GM10248 (cell line): ENCODE measurements at regions not wholly inside any gene's neighbourhood (a gene's known extent, or its start where the extent isn't known, plus 50 kb on each side); places are given as distances from the start of the nearest gene placed in this dataset.

ENCODE experiments used
- CTCF ChIA-PET: fragments of 300-600 bp; sonication (Branson Sonifier 250); formaldehyde crosslinking; extraction: SDS; loops from one replicate; lab custom pipeline; 2021; ENCODE audit warnings: antibody characterized with exemption; lab: Yijun Ruan, JAX
- POLR2A ChIA-PET: fragments of 350-650 bp; sonication (Branson Sonifier 250); formaldehyde crosslinking; extraction: SDS; loops from one replicate; lab custom pipeline; 2020; ENCODE audit warnings: antibody characterized with exemption; lab: Yijun Ruan, JAX
- DNase-seq: peaks from one replicate; pipeline ENCODE4 v3.0.0; 2012; ENCODE audit errors: extremely low spot score
- CTCF ChIP-seq: IDR thresholded peaks from 2 replicates; pipeline ENCODE4 v1.5.1; 2012; ENCODE audit warnings: mild to moderate bottlenecking, low read depth; ENCODE audit errors: extremely low read depth, missing control alignments, control extremely low read depth

DNA sequence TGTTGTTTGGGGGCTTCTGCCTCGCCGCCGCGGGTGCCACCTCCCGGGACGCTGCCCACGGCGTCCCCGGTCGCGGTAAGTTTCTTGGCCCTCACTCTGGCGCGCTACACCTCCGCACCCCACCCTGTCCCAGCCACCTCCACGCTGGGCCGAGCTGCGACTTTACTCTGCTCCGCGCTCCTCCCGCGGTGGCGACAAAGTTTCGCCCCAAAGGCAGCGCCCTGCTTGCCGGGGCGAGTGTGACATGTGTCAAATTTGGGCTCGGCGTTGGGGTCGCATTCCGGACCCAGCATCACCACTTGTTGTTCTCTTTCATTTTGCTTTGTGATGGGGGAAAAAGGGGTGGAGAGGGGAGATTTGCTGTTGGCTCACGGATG, 167.7 kb upstream of the PPP1R3A start:
- ChIA-PET POLR2A (no interaction called here), CTCF (no interaction called here)
- DNase-seq = peak; percentile 22
- no peak for TF ChIP-seq CTCF

GRCh38 chr7:114085592-114086501, 167.0 kb upstream of the PPP1R3A start:
- ChIA-PET CTCF (no interaction called here), POLR2A (no interaction called here)
- TF ChIP-seq CTCF = no peak
- peak; percentile 32 for DNase-seq

GRCh38 chr7:114085313-114085591, 166.4 kb upstream of the PPP1R3A start:
- CTCF ChIA-PET = no interaction called here
- DNase-seq = no peak
- POLR2A ChIA-PET = no interaction called here
- TF ChIP-seq CTCF = no peak

DNA sequence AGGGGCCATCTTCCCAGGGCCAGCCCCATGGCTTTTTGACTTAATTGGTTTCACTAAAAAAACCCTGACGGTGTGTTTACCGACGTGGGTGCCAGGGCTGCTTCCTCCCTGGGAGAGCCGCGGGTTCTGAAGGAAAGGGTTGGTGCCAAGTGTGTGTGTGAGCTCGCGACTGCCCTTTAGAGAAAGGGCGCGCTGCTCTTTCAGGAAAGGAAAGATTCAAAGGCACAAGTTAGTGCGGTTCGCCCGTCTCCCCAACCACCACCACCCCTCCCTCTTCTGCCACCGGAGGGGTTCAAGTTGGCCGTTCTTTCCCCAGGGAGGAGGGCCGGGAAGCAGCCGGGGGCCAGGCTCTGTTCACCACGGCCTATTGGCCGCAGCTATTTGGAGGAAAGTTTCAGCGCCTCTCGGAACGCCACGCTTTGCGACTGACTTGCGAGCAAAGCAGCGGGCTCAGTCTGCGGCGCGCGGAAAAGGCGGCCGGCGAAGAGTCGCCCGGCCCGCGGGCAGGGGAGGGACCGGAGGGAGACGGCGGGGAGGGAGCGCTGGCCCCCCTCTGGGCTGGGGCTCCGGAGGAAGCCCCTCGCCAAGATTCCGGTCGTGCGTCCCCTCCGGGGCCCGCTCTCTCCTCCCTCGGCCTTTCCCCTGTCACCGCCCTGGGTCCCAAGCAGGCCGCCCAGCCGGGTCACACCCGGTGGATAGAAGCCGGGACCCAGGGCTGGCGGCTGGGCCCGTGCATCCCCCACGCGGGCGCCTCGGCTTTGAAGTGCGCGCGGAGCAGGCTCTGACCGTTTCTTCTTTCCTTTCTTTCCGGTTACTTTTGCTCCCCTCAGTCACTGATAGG, 165.9 kb upstream of the PPP1R3A start:
- POLR2A ChIA-PET = no interaction called here
- DNase-seq = peak; percentile 36

DNA sequence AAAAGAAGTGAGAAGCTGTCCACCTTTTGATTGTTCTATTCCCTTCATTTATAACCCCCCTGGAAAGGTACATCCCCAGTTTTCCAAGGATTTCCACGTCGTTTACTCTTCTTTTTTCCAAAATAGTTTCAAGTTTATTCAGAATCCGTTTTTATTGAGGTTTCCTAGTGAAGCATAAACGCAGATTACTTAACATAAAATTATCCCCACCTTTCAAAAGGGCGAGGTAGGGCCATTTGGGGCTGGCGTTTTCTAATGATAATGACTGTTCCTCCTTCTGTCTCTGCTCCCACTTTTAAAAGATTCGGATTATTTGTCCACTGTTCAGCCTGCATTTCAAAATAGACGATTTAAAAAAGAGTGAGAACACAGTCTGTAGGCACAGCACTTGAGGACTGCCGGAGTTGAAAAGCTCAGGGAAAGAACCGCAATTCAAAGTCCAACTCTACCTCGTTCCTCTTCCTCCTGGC, 165.2 kb upstream of the PPP1R3A start:
- ChIA-PET CTCF (interaction anchor here (0.8 to 1.8 kb wide), 4 partner anchors 10 to 1599 kb away, joined by 3 to 5 read pairs (median 3); no protein-coding TSS in a partner anchor), POLR2A (no interaction called here)
- no peak for TF ChIP-seq CTCF
- DNase-seq = peak; percentile 21

More for the DNA sequence above, 165.9 kb upstream of the PPP1R3A start:
- no peak for TF ChIP-seq CTCF
- CTCF ChIA-PET = interaction anchor here (0.8 to 1.8 kb wide), 3 partner anchors 11 to 1595 kb away, joined by 3 to 5 read pairs (median 3); no protein-coding TSS in a partner anchor

DNA sequence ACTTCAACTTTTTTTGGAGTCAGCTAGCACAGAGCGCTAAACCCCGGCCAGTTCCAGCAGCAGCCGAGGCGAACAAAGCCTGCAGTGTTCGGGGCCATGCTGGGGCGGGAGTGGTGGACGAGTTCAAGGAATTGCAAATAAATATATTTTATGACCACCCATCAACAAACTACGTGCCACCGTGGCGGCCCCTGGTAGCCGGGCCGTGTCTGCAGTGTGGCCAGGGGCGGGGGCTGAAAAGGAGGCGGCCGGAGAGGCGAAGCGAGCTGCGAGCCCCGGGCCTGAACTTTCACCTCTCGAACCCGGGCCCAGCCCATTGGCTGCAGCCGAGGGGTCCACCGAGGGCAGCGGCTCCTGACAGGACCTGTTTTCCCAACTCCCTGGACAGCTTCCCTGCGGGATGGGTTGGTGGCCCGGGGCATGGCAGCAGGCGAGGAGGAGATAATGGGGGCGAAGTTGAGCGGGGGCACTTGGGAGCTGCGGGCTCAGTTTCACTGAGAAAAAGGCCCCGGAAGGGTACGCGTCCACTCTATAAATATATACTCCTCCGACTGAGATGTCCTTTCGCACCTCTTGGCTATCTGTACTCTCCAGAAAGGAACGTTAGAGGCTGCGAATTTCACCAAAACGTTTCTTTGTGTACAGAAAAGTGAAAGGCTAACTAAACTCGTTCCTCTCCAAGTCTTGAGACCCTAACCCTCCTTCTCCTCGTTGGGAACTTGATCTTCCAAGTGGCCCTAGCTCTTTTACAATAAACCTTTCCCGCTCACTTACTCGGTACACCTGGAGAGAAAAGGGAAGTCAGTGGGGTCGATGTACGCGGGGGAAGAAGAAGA, 164.6 kb upstream of the PPP1R3A start:
- ChIA-PET CTCF (interaction anchor here (0.8 to 2.9 kb wide), 6 partner anchors 10 to 1767 kb away, joined by 3 to 20 read pairs (median 4); no protein-coding TSS in a partner anchor), POLR2A (no interaction called here)
- DNase-seq = peak; percentile 12
- no peak for TF ChIP-seq CTCF
